ENCODE measurements at regions not wholly inside any gene's neighbourhood (a gene's known extent, or its start where the extent isn't known, plus 50 kb on each side); places are given as distances from the start of the nearest gene placed in this dataset.
"Not testable (repeated sequence)": the region's sequence is repeated elsewhere in the genome, so short reads cannot be mapped to it uniquely, and the experiment has no call there.

GRCh38 chr3:176106380-176106779 lies 1090.9 kb downstream of the TBL1XR1 start:
- ATAC-seq = no peak
- no peak for DNase-seq
- intact Hi-C loops (cut with DNase I, micrococcal nuclease) = no loop called here

GRCh38 chr3:176097027-176097426 lies 1100.3 kb downstream of the TBL1XR1 start:
- DNase-seq = no peak
- intact Hi-C loops (cut with DNase I, micrococcal nuclease) = no loop called here
- no peak for ATAC-seq

- intact Hi-C loops (cut with DNase I, micrococcal nuclease); DNase-seq; ATAC-seq: not testable (repeated sequence)
Measured at GRCh38 chr3:176093892-176094291, 1103.4 kb downstream of the TBL1XR1 start.

GRCh38 chr3:176090727-176091126 lies 1106.6 kb downstream of the TBL1XR1 start:
- ATAC-seq = no peak
- intact Hi-C loops (cut with DNase I, micrococcal nuclease) = no loop called here
- no peak for DNase-seq

- no peak for DNase-seq
- peak; percentile 26 for ATAC-seq
- intact Hi-C loops (cut with DNase I, micrococcal nuclease) = no loop called here
Measured at GRCh38 chr3:176088962-176089383, 1108.3 kb downstream of the TBL1XR1 start.

GRCh38 chr3:176087066-176087697 lies 1110.1 kb downstream of the TBL1XR1 start:
- DNase-seq (no peak), ATAC-seq (no peak)
- intact Hi-C loops (cut with DNase I, micrococcal nuclease) = no loop called here

- intact Hi-C loops (cut with DNase I, micrococcal nuclease) = no loop called here
- DNase-seq (no peak), ATAC-seq (no peak)
Measured at GRCh38 chr3:176079785-176080184, 1117.5 kb downstream of the TBL1XR1 start.

- no peak for ATAC-seq
- intact Hi-C loops (cut with DNase I, micrococcal nuclease) = no loop called here
- no peak for DNase-seq
Measured at GRCh38 chr3:176078906-176079305, 1118.4 kb downstream of the TBL1XR1 start.

GRCh38 chr3:176075491-176075890 lies 1121.8 kb downstream of the TBL1XR1 start:
- DNase-seq (no peak), ATAC-seq (no peak)
- intact Hi-C loops (cut with DNase I, micrococcal nuclease) = no loop called here

GRCh38 chr3:176075046-176075445 lies 1122.2 kb downstream of the TBL1XR1 start:
- ATAC-seq (no peak), DNase-seq (no peak)
- intact Hi-C loops (cut with DNase I, micrococcal nuclease) = no loop called here

- no peak for DNase-seq
- ATAC-seq = no peak
- intact Hi-C loops (cut with DNase I, micrococcal nuclease) = no loop called here
Measured at GRCh38 chr3:176074096-176074495, 1123.2 kb downstream of the TBL1XR1 start.

GRCh38 chr3:176071943-176072342 lies 1125.3 kb downstream of the TBL1XR1 start:
- intact Hi-C loops (cut with DNase I, micrococcal nuclease) = no loop called here
- no peak for ATAC-seq
- DNase-seq = no peak

GRCh38 chr3:176068750-176069149 lies 1128.5 kb downstream of the TBL1XR1 start:
- intact Hi-C loops (cut with DNase I, micrococcal nuclease) = no loop called here
- ATAC-seq (no peak), DNase-seq (no peak)

GRCh38 chr3:176058856-176059255 lies 1138.4 kb downstream of the TBL1XR1 start:
- intact Hi-C loops (cut with DNase I, micrococcal nuclease) = no loop called here
- no peak for DNase-seq
- no peak for ATAC-seq

- intact Hi-C loops (cut with DNase I, micrococcal nuclease) = no loop called here
- ATAC-seq = no peak
- DNase-seq = no peak
Measured at GRCh38 chr3:176055836-176056235, 1141.4 kb downstream of the TBL1XR1 start.

GRCh38 chr3:176051766-176052165 lies 1145.5 kb downstream of the TBL1XR1 start:
- no peak for DNase-seq
- ATAC-seq = no peak
- intact Hi-C loops (cut with DNase I, micrococcal nuclease) = no loop called here

- no peak for ATAC-seq
- DNase-seq = no peak
- intact Hi-C loops (cut with DNase I, micrococcal nuclease) = no loop called here
Measured at GRCh38 chr3:176046703-176047102, 1150.6 kb downstream of the TBL1XR1 start.

- DNase-seq (no peak), ATAC-seq (no peak)
- intact Hi-C loops (cut with DNase I, micrococcal nuclease) = no loop called here
Measured at GRCh38 chr3:176041812-176042211, 1155.5 kb downstream of the TBL1XR1 start.

- DNase-seq = no peak
- no peak for ATAC-seq
- intact Hi-C loops (cut with DNase I, micrococcal nuclease) = no loop called here
Measured at GRCh38 chr3:176041185-176041584, 1156.1 kb downstream of the TBL1XR1 start.

GRCh38 chr3:176037636-176038035 lies 1159.6 kb downstream of the TBL1XR1 start:
- ATAC-seq (no peak), DNase-seq (no peak)
- intact Hi-C loops (cut with DNase I, micrococcal nuclease) = no loop called here

- intact Hi-C loops (cut with DNase I, micrococcal nuclease) = no loop called here
- no peak for DNase-seq
- ATAC-seq = no peak
Measured at GRCh38 chr3:176032043-176032442, 1165.2 kb downstream of the TBL1XR1 start.
